Neuron (in vitro differentiated cells): ENCODE measurements at regions not wholly inside any gene's neighbourhood (a gene's known extent, or its start where the extent isn't known, plus 50 kb on each side); places are given as distances from the start of the nearest gene placed in this dataset.
"Not testable (repeated sequence)": the region's sequence is repeated elsewhere in the genome, so short reads cannot be mapped to it uniquely, and the experiment has no call there.

ENCODE experiments used
- H2AFZ ChIP-seq: one replicate; pipeline ENCODE4 v1.6.1; 2013; ENCODE audit warnings: low read depth, mild to moderate bottlenecking, inconsistent platforms, low read length, moderate library complexity
- H3K27me3 ChIP-seq: one replicate; pipeline ENCODE4 v1.6.1; 2013; ENCODE audit warnings: low read length; ENCODE audit not compliant: insufficient read depth
- H3K36me3 ChIP-seq: one replicate; pipeline ENCODE4 v1.6.1; 2013; ENCODE audit warnings: low read length; ENCODE audit not compliant: insufficient read depth
- H3K4me1 ChIP-seq: one replicate; pipeline ENCODE4 v1.6.1; 2013; ENCODE audit warnings: low read length; ENCODE audit not compliant: insufficient read depth
- H3K4me3 ChIP-seq: 2 replicates; pipeline ENCODE4 v1.5.1; 2013; ENCODE audit warnings: mild to moderate bottlenecking, low read length, moderate library complexity
- H3K9me3 ChIP-seq: one replicate; pipeline ENCODE4 v1.6.1; 2013; ENCODE audit warnings: low read length

DNA sequence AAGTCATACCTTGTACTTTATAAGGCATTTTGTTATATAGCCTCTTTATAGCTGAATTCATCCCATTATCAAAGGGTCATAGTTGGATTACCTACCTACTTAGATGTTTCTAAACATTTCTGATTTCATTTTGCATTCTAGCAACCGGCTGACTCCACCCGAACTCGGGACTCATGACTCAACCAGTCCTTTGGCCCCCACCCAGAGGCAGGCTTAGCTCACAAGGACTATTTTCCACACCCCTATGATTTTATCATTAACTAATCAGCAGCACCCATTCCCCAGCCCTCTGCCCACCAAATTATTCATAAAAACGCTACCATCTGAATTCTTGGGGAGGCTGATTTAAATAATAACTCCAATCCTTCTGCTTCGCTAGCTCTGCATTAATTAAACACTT lies 79.9 kb upstream of the EGFL6 start:
- peaks cover 7% of the 10 kb centered on the region for H3K4me1 ChIP-seq
- no peaks in the 10 kb centered on the region for H3K9me3 ChIP-seq
- no peaks in the 10 kb centered on the region for H3K36me3 ChIP-seq
- no peaks in the 10 kb centered on the region for H3K27me3 ChIP-seq
- no peak overlapping the region for H3K4me3 ChIP-seq
- H2AFZ ChIP-seq, result no peak overlapping the region

DNA sequence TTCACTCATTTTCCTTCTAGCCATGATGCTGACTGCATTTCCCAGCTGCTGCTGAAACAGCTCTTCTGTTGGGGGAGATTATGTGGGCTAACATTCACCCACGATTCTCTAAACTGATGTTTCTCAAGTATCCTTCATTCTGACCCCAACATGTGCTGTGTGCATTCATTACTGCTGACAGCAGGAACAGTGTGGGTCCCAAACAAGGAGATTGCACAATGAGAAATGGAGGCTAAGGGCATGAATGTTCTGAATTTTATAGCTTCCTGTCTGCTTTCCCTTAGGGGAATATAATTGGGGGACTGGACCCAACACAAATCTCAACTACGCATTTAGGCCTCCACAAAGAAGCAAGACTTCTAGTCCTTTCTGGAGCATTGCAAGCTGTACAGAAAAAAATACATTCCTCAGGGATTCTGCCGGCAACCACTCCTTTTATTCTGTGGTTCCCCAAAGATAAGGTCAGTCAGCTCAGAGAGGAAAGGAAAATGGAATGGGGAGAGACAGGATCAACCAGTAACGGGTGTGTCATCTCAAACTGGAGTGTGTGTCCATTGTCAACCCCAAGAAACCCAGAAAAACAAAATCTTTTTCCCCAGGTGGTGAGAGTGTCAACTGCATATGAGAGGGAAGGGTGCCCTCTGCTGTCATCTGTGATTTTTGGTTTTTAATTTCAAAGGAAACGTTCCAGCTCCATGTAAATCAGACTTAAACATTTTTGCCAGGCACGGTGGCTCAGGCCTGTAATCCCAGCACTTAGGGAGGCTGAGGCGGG lies 81.5 kb upstream of the EGFL6 start:
- H3K4me3 ChIP-seq, result no peak overlapping the region
- H3K36me3 ChIP-seq, result no peaks in the 10 kb centered on the region
- no peaks in the 10 kb centered on the region for H3K9me3 ChIP-seq
- H3K4me1 ChIP-seq, result peaks cover 7% of the 10 kb centered on the region
- H2AFZ ChIP-seq, result peak overlapping the region; percentile 11
- no peaks in the 10 kb centered on the region for H3K27me3 ChIP-seq

DNA sequence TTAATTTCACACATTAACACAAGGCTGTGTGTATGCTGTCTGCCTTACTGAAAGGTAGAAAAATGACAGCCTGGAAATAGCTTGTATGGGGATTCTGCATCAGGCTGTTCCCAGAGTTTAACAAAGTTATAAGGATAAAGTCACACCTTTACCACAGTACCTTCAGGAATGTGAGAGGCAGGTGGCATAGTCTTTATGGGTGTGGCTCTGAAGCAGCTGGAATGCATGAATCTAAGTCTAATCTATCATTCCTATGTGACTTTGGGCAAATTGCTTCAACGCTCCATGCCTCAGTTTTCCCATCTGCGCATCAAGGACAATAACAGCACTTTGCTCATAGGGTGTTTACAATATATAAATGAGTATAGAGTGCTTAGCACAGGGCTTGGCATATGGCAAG lies 84.2 kb upstream of the EGFL6 start:
- peaks cover 7% of the 10 kb centered on the region for H3K4me1 ChIP-seq
- H3K9me3 ChIP-seq, result no peaks in the 10 kb centered on the region
- no peaks in the 10 kb centered on the region for H3K36me3 ChIP-seq
- H3K4me3 ChIP-seq, result no peak overlapping the region
- H3K27me3 ChIP-seq, result no peaks in the 10 kb centered on the region
- no peak overlapping the region for H2AFZ ChIP-seq

DNA sequence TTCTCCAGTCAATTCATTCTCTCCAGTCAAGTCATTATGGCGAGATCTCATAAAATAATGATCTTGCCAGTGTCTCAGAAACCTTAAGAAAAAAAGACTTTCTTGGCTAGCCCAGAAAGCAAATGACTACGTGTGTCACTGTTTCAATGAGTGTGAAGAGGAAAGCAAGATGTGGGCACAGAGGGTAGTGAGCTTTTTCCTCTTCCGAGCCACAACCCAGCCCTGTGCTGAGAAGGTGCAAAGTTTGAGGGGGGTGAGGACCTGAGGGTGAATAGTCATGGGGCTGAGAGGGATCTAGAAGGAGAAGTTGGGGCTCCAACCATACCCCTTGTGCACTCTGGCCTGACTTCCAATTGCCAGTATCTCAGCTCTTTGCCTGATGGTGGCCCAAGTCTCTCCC lies 85.6 kb upstream of the EGFL6 start:
- Histone ChIP-seq H3K27me3 (no peaks in the 10 kb centered on the region), H3K9me3 (no peaks in the 10 kb centered on the region), H3K4me3 (no peak overlapping the region), H2AFZ (no peak overlapping the region), H3K4me1 (peaks cover 7% of the 10 kb centered on the region), H3K36me3 (no peaks in the 10 kb centered on the region)

DNA sequence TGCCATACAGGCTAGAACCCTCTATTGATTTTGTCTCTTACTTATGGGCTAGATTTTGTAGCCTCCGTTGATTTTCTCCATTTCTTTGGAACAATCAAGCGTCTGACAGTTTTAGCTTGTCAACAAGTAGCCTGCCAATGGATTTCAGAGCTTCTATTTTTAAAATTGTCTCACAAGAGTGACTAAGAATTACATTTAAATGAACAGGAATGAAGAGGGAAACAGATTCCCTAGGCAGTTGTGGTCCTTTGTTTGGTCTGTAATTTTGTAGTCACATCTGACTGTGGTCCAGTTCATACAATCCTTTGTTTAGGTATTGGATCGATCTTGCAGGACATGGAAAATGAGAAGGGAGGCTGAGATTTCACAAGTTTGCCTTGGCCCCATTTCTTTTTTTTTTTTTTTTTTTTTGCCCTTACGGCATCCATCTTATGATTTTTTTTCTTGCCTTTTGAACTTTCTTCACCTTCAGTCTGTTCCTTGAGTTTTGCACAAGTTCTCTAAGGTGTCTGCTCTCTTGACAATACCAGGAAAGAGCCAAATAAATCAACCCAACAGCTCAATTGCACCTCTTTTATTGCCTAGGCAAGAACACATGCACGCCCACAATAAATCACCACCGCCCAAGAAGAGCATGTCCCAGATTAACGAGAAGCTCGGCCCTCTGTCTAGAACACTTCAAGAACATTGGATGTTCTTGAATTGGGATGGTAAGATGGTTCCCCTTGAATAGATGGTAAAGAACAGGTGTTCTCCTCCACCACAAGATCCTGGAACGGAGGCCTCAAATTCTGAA lies 86.5 kb upstream of the EGFL6 start:
- Histone ChIP-seq H3K4me1 (peaks cover 5% of the 10 kb centered on the region), H2AFZ (no peak overlapping the region), H3K27me3 (no peaks in the 10 kb centered on the region), H3K9me3 (no peaks in the 10 kb centered on the region), H3K4me3 (no peak overlapping the region), H3K36me3 (no peaks in the 10 kb centered on the region)

GRCh38 chrX:13480780-13481179 lies 88.6 kb upstream of the EGFL6 start:
- not testable (repeated sequence) for H3K9me3 ChIP-seq, H3K4me1 ChIP-seq, H2AFZ ChIP-seq, H3K27me3 ChIP-seq, H3K4me3 ChIP-seq, H3K36me3 ChIP-seq

DNA sequence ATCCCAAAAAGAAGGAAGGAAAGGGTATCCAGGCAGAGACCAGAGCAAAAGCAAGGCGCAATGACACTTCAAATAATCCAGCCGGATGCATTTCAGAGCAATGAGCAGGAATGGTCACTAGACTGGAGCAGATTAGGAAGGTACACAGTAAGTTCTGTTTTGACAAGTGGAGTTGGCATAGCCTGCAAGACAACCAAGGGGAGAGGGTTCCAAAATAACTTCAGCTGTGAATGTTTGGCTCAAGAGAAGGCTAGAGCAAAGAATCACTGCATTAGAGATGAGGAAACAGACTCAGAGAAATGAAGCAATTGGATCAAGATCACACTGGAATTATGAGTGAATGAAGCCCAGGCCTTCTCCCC lies 90.0 kb upstream of the EGFL6 start:
- Histone ChIP-seq H2AFZ (no peak overlapping the region), H3K4me3 (no peak overlapping the region), H3K36me3 (no peaks in the 10 kb centered on the region), H3K4me1 (no peaks in the 10 kb centered on the region), H3K9me3 (no peaks in the 10 kb centered on the region), H3K27me3 (no peaks in the 10 kb centered on the region)

DNA sequence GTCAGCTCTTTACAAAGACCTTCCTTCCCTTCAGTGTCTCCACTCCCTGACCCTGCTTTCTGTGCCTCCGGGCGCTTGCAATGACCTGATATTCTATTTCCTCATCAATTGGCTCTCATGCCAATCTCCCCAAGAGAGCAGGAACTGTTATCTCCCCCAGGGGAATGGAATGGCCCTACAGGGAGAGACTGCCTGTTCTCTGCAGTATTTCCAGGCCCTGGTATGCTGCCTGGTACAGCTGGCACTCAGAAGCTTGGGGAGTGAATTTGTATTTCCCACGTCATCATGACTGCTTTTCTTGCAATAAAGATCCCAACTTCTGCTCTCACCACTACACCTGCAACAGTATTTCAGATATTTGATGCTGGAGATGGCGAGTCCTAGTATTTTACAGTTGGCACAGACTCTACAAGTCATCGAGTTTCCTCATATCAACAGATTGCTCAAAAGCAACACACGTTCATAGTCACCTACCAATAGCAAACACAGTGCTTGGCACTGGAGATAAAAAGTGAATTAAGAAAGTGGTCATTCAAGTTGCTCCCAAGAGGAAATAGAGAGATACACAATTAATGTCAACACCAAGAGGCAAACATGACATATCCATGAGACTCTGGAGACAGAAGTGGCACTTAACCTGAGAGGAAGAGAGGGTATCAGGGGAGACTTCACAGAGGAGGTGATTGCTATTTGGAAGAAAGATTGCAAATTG lies 90.5 kb upstream of the EGFL6 start:
- Histone ChIP-seq H3K27me3 (no peaks in the 10 kb centered on the region), H3K4me3 (no peak overlapping the region), H3K4me1 (peaks cover 4% of the 10 kb centered on the region)

GRCh38 chrX:13476384-13476783 lies 93.0 kb upstream of the EGFL6 start:
- no peaks in the 10 kb centered on the region for H3K36me3 ChIP-seq

More for the DNA sequence above, 90.5 kb upstream of the EGFL6 start:
- no peak overlapping the region for H2AFZ ChIP-seq
- H3K36me3 ChIP-seq, result no peaks in the 10 kb centered on the region
- no peaks in the 10 kb centered on the region for H3K9me3 ChIP-seq

GRCh38 chrX:13474164-13474516 lies 95.3 kb upstream of the EGFL6 start:
- Histone ChIP-seq H2AFZ (peak overlapping the region; percentile 52), H3K4me1 (peaks cover 20% of the 10 kb centered on the region), H3K4me3 (no peak overlapping the region), H3K27me3 (no peaks in the 10 kb centered on the region), H3K36me3 (no peaks in the 10 kb centered on the region), H3K9me3 (no peaks in the 10 kb centered on the region)

More at GRCh38 chrX:13476384-13476783, 93.0 kb upstream of the EGFL6 start:
- H3K9me3 ChIP-seq, result no peaks in the 10 kb centered on the region
- peaks cover 10% of the 10 kb centered on the region for H3K4me1 ChIP-seq
- H3K27me3 ChIP-seq, result no peaks in the 10 kb centered on the region
- no peak overlapping the region for H3K4me3 ChIP-seq
- no peak overlapping the region for H2AFZ ChIP-seq

GRCh38 chrX:13473442-13474163 lies 95.8 kb upstream of the EGFL6 start:
- Histone ChIP-seq H2AFZ (peak overlapping the region; percentile 52), H3K9me3 (no peaks in the 10 kb centered on the region), H3K4me1 (peaks cover 20% of the 10 kb centered on the region), H3K4me3 (no peak overlapping the region), H3K27me3 (no peaks in the 10 kb centered on the region), H3K36me3 (no peaks in the 10 kb centered on the region)

- Histone ChIP-seq H3K4me1 (peaks cover 20% of the 10 kb centered on the region), H3K36me3 (no peaks in the 10 kb centered on the region), H3K9me3 (no peaks in the 10 kb centered on the region), H3K4me3 (no peak overlapping the region), H2AFZ (no peak overlapping the region), H3K27me3 (no peaks in the 10 kb centered on the region)
These were observed 96.4 kb upstream of the EGFL6 start for GRCh38 chrX:13472975-13473374.

DNA sequence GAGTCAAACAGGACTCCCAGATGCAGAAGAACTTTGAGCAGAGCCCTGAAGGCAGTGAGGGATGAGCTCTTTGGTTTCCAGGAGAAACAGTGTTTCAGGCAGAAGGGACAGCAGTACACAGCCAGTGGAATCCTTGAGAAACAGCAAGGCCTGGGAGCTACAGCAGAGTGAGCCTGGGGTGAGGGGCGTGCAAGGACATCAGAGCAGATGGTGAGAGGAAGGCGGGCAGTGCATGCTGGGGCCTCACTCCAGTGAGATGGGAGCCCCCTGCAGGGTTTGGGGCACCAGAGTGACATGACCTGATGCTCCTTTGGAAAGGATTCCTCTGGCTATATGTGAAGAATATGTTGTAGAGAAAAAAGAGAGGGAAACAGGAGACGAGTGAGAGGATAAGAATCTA lies 98.1 kb upstream of the EGFL6 start:
- H3K4me1 ChIP-seq, result peaks cover 20% of the 10 kb centered on the region
- no peaks in the 10 kb centered on the region for H3K9me3 ChIP-seq
- no peak overlapping the region for H2AFZ ChIP-seq
- H3K27me3 ChIP-seq, result no peaks in the 10 kb centered on the region
- no peaks in the 10 kb centered on the region for H3K36me3 ChIP-seq
- H3K4me3 ChIP-seq, result no peak overlapping the region
